ENCODE measurements at regions not wholly inside any gene's neighbourhood (a gene's known extent, or its start where the extent isn't known, plus 50 kb on each side); places are given as distances from the start of the nearest gene placed in this dataset.

DNA sequence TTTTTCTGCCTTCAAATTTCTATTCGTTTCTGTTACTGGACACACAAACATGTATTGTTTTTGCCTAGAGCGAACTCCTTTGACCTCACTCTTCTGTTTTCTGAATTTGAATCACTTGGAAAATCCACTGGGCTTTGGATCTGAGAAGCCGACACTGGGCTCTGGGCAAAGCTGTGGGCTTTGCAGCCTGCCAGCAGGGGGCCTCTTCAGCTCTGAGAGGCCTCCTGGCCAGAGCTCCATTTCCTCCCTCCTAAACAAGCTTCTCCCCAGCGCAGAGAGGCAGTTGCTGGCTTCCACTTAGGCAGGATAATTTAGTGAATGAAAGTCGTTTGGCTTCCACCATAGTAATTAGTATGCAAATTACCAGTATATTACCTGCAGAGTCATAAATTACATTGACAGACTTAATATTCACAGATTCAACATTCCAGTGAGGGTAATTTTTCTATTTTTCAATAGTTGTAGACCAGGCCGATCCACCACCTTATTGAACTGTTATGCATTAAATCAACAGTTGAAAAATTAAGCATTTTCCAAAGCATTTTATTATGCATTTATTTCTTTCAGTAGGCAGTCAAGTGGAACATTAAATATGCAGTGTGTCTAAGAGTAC lies 104.0 kb upstream of the ZNF366 start (continued):
- TF ChIP-seq, protein P1, sequence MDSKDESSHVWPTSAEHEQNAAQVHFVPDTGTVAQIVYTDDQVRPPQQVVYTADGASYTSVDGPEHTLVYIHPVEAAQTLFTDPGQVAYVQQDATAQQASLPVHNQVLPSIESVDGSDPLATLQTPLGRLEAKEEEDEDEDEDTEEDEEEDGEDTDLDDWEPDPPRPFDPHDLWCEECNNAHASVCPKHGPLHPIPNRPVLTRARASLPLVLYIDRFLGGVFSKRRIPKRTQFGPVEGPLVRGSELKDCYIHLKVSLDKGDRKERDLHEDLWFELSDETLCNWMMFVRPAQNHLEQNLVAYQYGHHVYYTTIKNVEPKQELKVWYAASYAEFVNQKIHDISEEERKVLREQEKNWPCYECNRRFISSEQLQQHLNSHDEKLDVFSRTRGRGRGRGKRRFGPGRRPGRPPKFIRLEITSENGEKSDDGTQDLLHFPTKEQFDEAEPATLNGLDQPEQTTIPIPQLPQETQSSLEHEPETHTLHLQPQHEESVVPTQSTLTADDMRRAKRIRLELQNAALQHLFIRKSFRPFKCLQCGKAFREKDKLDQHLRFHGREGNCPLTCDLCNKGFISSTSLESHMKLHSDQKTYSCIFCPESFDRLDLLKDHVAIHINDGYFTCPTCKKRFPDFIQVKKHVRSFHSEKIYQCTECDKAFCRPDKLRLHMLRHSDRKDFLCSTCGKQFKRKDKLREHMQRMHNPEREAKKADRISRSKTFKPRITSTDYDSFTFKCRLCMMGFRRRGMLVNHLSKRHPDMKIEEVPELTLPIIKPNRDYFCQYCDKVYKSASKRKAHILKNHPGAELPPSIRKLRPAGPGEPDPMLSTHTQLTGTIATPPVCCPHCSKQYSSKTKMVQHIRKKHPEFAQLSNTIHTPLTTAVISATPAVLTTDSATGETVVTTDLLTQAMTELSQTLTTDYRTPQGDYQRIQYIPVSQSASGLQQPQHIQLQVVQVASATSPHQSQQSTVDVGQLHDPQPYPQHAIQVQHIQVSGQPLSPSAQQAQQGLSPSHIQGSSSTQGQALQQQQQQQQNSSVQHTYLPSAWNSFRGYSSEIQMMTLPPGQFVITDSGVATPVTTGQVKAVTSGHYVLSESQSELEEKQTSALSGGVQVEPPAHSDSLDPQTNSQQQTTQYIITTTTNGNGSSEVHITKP (tag by site-specific recombination; IDR thresholded peaks at IDR 0.05): peak; percentile 63
- TF ChIP-seq, protein P2, sequence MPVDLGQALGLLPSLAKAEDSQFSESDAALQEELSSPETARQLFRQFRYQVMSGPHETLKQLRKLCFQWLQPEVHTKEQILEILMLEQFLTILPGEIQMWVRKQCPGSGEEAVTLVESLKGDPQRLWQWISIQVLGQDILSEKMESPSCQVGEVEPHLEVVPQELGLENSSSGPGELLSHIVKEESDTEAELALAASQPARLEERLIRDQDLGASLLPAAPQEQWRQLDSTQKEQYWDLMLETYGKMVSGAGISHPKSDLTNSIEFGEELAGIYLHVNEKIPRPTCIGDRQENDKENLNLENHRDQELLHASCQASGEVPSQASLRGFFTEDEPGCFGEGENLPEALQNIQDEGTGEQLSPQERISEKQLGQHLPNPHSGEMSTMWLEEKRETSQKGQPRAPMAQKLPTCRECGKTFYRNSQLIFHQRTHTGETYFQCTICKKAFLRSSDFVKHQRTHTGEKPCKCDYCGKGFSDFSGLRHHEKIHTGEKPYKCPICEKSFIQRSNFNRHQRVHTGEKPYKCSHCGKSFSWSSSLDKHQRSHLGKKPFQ (tag by site-specific recombination; IDR thresholded peaks at IDR 0.05): no peak
- TF ChIP-seq ZSCAN30 (tag by site-specific recombination; IDR thresholded peaks at IDR 0.05) (peak; percentile 80; the same call in 1 of the 2 replicates), IKZF3 (tag by site-specific recombination; IDR thresholded peaks at IDR 0.05) (peak; percentile 62), ZNF776 (tag by site-specific recombination; IDR thresholded peaks at IDR 0.05; ENCODE audit: borderline replicate concordance) (no peak), GLIS1 (tag by site-specific recombination; IDR thresholded peaks at IDR 0.05) (peak; percentile 42)

DNA sequence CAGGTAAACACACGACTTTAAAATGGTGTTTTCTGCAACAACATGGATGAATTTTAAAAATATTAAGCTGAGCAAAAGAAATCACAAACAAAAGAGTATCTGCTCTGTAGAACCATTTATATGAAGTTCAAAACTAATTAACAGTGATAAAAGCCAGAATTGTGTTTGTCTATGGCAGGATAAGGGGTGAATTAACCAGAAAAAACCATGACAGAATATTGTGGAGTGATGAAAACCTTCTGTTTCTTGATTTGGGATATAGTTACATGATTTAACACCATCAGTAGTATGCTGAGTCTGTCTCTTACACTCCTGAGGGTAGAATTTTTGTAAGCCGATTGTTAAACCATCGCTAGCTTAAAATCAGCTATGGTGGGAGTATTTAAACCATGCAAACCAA lies 101.7 kb upstream of the ZNF366 start:
- H3K4me3 ChIP-seq (ENCODE audit: low read depth, low read length): no peak overlapping the region
- ChIA-PET CTCF (interaction anchor here (0.7 to 4.2 kb wide), 4 partner anchors 11 to 1987 kb away, joined by 3 to 47 read pairs (median 7); no protein-coding TSS in a partner anchor), POLR2A (no interaction called here)
- no peak overlapping the region for H3K27ac ChIP-seq (ENCODE audit: extremely low read depth, low read depth, low read length)
- TF ChIP-seq ZNF146 (tag by site-specific recombination; IDR thresholded peaks at IDR 0.05): no peak
- no peak for TF ChIP-seq HOXA7 (CRISPR knock-in tag; IDR thresholded peaks at IDR 0.05; ENCODE audit: borderline replicate concordance)
- TF ChIP-seq ZNF707 (tag by site-specific recombination; IDR thresholded peaks at IDR 0.05): no peak
- no peak for TF ChIP-seq ZNF221 (tag by site-specific recombination; IDR thresholded peaks at IDR 0.05; ENCODE audit: borderline replicate concordance)
- TF ChIP-seq, protein P3, sequence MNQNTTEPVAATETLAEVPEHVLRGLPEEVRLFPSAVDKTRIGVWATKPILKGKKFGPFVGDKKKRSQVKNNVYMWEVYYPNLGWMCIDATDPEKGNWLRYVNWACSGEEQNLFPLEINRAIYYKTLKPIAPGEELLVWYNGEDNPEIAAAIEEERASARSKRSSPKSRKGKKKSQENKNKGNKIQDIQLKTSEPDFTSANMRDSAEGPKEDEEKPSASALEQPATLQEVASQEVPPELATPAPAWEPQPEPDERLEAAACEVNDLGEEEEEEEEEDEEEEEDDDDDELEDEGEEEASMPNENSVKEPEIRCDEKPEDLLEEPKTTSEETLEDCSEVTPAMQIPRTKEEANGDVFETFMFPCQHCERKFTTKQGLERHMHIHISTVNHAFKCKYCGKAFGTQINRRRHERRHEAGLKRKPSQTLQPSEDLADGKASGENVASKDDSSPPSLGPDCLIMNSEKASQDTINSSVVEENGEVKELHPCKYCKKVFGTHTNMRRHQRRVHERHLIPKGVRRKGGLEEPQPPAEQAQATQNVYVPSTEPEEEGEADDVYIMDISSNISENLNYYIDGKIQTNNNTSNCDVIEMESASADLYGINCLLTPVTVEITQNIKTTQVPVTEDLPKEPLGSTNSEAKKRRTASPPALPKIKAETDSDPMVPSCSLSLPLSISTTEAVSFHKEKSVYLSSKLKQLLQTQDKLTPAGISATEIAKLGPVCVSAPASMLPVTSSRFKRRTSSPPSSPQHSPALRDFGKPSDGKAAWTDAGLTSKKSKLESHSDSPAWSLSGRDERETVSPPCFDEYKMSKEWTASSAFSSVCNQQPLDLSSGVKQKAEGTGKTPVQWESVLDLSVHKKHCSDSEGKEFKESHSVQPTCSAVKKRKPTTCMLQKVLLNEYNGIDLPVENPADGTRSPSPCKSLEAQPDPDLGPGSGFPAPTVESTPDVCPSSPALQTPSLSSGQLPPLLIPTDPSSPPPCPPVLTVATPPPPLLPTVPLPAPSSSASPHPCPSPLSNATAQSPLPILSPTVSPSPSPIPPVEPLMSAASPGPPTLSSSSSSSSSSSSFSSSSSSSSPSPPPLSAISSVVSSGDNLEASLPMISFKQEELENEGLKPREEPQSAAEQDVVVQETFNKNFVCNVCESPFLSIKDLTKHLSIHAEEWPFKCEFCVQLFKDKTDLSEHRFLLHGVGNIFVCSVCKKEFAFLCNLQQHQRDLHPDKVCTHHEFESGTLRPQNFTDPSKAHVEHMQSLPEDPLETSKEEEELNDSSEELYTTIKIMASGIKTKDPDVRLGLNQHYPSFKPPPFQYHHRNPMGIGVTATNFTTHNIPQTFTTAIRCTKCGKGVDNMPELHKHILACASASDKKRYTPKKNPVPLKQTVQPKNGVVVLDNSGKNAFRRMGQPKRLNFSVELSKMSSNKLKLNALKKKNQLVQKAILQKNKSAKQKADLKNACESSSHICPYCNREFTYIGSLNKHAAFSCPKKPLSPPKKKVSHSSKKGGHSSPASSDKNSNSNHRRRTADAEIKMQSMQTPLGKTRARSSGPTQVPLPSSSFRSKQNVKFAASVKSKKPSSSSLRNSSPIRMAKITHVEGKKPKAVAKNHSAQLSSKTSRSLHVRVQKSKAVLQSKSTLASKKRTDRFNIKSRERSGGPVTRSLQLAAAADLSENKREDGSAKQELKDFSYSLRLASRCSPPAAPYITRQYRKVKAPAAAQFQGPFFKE (tag by site-specific recombination; IDR thresholded peaks at IDR 0.05; ENCODE audit: borderline replicate concordance): no peak
- no peak for TF ChIP-seq ZNF37A (tag by site-specific recombination; IDR thresholded peaks at IDR 0.05)
- no peak for TF ChIP-seq ZNF223 (tag by site-specific recombination; IDR thresholded peaks at IDR 0.05)
- TF ChIP-seq ZNF521 (tag by site-specific recombination; IDR thresholded peaks at IDR 0.05): no peak
- no peaks in the 10 kb centered on the region for H3K9me3 ChIP-seq (ENCODE audit: control insufficient read depth, insufficient read depth, low read depth, low read length)
- no peaks in the 10 kb centered on the region for H3K4me1 ChIP-seq (ENCODE audit: control insufficient read depth, insufficient read depth, low read length)
- H3K36me3 ChIP-seq (ENCODE audit: control insufficient read depth in 2 of 2, insufficient read depth in 1 of 2, low read length in 2 of 2): no peaks in the 10 kb centered on the region

Data from HEK293 (cell line).